SK-N-SH treated with all-trans-retinoic acid at 6 μM for 48 hours (cell line): ENCODE measurements at regions not wholly inside any gene's neighbourhood (a gene's known extent, or its start where the extent isn't known, plus 50 kb on each side); places are given as distances from the start of the nearest gene placed in this dataset.
"Not testable (repeated sequence)": the region's sequence is repeated elsewhere in the genome, so short reads cannot be mapped to it uniquely, and the experiment has no call there.

Experiments
- CREB5 ChIP-seq: fragments of 250-450 bp; sonication (Bioruptor Pico); IDR thresholded peaks from 2 replicates; pipeline ENCODE4 v1.5.1; 2020; ENCODE audit warnings: low read depth, mild to moderate bottlenecking, moderate library complexity
- CSRNP3 ChIP-seq: fragments of 250-450 bp; sonication (Bioruptor Pico); IDR thresholded peaks from 2 replicates; pipeline ENCODE4 v1.5.1; 2021; ENCODE audit warnings: mild to moderate bottlenecking, moderate library complexity
- GLIS3 ChIP-seq: fragments of 250-450 bp; sonication (Bioruptor Pico); IDR thresholded peaks from 2 replicates; pipeline ENCODE4 v1.5.0; 2020; ENCODE audit warnings: mild to moderate bottlenecking, moderate library complexity
- OSR1 ChIP-seq: fragments of 250-450 bp; sonication (Bioruptor Pico); IDR thresholded peaks from 2 replicates; pipeline ENCODE4 v1.8.0; 2022; ENCODE audit warnings: moderate library complexity, mild to moderate bottlenecking, inconsistent platforms
- PATZ1 ChIP-seq: fragments of 250-450 bp; sonication (Bioruptor Pico); IDR thresholded peaks from 2 replicates; pipeline ENCODE4 v1.8.0; 2020; ENCODE audit warnings: mild to moderate bottlenecking, moderate library complexity, borderline replicate concordance
- POU6F1 ChIP-seq: fragments of 250-450 bp; sonication (Bioruptor Pico); IDR thresholded peaks from 2 replicates; pipeline ENCODE4 v1.8.0; 2021; ENCODE audit warnings: low read depth, mild to moderate bottlenecking, moderate library complexity, borderline replicate concordance
- RARB ChIP-seq: fragments of 250-450 bp; sonication (Bioruptor Pico); IDR thresholded peaks from 2 replicates; pipeline ENCODE4 v1.8.0; 2021; ENCODE audit warnings: mild to moderate bottlenecking, moderate library complexity
- SNAI2 ChIP-seq: fragments of 250-450 bp; sonication (Bioruptor Pico); IDR thresholded peaks from 2 replicates; pipeline ENCODE4 v1.5.0; 2020; ENCODE audit warnings: mild to moderate bottlenecking, moderate library complexity
- TSHZ2 ChIP-seq: fragments of 250-450 bp; sonication (Bioruptor Pico); IDR thresholded peaks from 2 replicates; pipeline ENCODE4 v1.5.0; 2020; ENCODE audit warnings: mild to moderate bottlenecking, moderate library complexity
- ZFP3 ChIP-seq: fragments of 250-450 bp; sonication (Bioruptor Pico); IDR thresholded peaks from 2 replicates; pipeline ENCODE4 v1.5.0; 2020; ENCODE audit warnings: mild to moderate bottlenecking, moderate library complexity

GRCh38 chr16:29276446-29276845 is 130.1 kb downstream of the NPIPB11 start:
- TF ChIP-seq OSR1 (CRISPR knock-in tag); POU6F1 (CRISPR knock-in tag); PATZ1; CREB5 (CRISPR knock-in tag); SNAI2; TSHZ2 (CRISPR knock-in tag); RARB; CSRNP3 (CRISPR knock-in tag); GLIS3; ZFP3: not testable (repeated sequence)
